GM13976 (cell line): ENCODE measurements at regions not wholly inside any gene's neighbourhood (a gene's known extent, or its start where the extent isn't known, plus 50 kb on each side); places are given as distances from the start of the nearest gene placed in this dataset.

ENCODE experiments used
- DNase-seq: peaks from one replicate; pipeline ENCODE4 v3.0.0; 2012; ENCODE audit warnings: low spot score
- in situ Hi-C: fragments of 300-500 bp; cut with MboI; formaldehyde crosslinking; loops from one replicate; pipeline ENCODE4 v1.12.0; 2022; ENCODE audit warnings: low sequenced_read_pairs, mixed read lengths, inconsistent platforms; ENCODE audit not compliant: unreplicated experiment
- TF ChIP-seq, protein P1 (sequence below): IDR thresholded peaks from 2 replicates; pipeline ENCODE4 v1.5.1; 2012; ENCODE audit warnings: borderline replicate concordance, mild to moderate bottlenecking; ENCODE audit not compliant: insufficient read depth; ENCODE audit errors: extremely low read depth, missing control alignments, control extremely low read depth

DNA sequence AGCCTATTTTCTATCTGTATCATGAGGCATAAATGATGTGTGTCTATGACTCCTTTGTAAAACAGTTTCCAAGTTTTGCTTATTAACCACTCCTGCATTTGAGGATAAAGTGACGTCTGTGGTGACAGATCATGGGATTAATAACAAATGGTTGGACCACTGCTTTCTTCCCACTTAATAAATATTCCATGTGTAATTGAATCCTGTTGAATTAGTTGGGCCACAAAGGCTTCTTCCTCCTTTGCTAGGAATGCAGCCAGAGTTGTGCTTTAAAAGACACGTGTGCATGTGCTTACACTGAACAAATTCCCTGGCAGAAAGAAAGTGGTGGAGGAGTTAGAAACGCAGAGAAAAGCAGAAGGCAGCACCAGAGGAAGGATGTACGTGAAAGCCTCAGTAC is 150.2 kb downstream of the ACTBL2 start:
- TF ChIP-seq, protein P1, sequence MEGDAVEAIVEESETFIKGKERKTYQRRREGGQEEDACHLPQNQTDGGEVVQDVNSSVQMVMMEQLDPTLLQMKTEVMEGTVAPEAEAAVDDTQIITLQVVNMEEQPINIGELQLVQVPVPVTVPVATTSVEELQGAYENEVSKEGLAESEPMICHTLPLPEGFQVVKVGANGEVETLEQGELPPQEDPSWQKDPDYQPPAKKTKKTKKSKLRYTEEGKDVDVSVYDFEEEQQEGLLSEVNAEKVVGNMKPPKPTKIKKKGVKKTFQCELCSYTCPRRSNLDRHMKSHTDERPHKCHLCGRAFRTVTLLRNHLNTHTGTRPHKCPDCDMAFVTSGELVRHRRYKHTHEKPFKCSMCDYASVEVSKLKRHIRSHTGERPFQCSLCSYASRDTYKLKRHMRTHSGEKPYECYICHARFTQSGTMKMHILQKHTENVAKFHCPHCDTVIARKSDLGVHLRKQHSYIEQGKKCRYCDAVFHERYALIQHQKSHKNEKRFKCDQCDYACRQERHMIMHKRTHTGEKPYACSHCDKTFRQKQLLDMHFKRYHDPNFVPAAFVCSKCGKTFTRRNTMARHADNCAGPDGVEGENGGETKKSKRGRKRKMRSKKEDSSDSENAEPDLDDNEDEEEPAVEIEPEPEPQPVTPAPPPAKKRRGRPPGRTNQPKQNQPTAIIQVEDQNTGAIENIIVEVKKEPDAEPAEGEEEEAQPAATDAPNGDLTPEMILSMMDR: no peak
- DNase-seq: no peak
- in situ Hi-C loops: no loop called here

DNA sequence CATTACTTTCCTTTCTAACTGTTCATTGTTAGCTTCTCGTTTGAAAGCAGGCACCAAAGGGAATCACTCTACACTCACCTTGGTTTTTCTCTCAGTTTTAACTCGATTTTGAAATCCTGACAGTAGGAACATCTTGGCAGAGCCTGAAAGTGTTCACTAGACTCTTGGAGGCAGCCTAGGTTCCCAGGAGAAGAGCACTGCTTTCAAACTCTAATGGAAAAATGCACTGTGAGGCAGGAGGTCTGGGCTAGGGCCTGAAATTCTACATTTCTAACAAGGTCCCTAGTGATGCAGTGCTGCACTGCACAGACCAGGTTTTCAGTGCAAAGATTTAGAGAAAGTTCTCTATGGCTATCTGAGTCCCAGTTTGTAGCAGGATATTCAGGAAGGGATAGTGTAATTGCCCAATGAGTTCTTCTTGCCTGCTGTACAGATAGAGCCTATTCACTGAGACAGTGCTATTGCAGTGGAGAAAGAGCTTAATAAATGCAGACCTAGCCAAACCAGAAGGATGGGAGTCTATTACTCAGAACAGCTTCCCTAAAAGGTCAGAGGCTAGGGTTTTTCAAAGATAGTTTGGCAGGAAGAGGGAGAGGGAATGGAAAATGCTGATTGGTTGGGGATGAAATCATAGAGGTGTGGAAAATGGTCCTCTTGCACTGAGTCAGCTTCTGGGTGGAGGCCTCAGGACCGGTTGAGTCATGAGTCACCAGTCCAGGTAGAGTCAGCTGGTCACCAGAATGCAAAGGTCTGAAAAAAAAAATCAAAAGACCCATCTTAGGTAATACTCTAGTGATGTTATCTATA is 153.9 kb downstream of the GPBP1 start:
- DNase-seq: no peak
- in situ Hi-C loops: no loop called here
- TF ChIP-seq, protein P1: no peak

DNA sequence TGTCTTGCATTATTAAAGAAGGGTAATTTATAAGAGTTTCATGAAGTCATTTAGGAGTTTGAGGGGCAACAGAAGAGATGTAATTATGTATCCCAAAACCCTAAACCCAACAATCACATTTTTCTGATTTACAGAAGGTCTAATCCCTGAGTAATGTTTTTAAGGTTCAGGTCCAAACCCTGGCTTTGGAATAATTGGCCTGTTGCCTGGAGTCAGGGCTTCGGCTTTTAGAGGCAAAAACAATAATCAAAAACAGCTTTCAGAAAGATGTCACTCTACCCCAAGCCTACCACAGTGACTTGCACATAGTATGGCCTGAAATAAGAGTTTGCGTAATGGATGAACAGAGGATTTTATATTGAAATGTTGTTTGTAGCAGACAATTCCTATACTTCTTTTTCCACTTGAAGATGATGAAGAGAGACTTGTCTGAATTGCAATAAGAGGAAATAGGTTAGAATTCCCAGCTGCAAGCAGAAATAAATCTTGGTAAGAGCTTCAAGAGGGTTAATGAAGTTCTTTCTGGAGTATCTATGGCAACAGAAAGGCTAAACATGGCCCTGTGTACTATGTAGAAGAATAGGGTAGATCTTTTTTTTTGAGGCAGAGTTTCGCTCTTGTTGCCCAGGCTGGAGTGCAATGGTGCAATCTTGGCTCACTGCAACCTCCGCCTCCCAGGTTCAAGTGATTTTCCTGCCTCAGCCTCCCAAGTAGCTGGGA is 152.0 kb downstream of the GPBP1 start:
- in situ Hi-C loops: no loop called here
- TF ChIP-seq, protein P1: no peak
- DNase-seq: no peak

DNA sequence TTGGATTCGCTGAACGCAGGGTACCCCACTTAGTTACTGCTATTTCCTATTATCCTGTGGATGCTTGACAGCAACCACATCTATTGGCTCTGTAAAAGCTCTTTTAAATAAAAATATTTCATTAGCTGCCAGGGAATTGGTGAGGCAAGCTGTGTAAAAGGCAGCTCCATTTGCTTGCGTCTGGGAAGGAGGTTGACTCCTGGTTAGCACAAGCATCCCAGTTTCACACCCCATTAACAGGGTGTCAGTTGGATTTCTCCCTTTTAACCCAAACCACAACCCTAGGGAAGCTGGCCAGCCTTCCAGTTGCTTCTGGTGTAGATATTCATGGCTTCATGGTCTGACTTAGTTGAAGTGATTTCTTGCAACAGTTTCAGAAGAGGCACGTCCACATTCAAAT is 151.0 kb downstream of the GPBP1 start:
- TF ChIP-seq, protein P1: no peak
- in situ Hi-C loops: no loop called here

DNA sequence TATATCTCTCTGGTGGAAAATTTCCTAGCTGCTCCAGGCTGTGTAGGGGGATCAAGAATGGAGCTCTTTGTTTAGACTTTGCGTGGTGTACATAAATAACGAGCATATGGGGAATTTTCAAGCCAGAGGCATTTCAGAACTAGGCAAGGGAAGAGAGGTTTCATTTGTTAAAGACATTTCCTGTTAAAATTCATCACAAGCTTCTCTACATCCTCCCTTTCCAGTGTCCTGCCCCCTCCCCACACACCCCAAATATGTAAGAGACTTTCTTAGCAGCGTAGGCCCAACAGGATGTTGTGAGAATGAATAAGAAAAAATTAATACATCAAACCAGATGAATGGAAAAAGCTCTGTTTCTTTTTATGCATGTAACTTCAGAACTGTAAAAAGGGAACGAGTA is 150.3 kb downstream of the GPBP1 start:
- no peak for DNase-seq
- in situ Hi-C loops: no loop called here
- TF ChIP-seq, protein P1: no peak

More for the DNA sequence above, 151.0 kb downstream of the GPBP1 start:
- no peak for DNase-seq

DNA sequence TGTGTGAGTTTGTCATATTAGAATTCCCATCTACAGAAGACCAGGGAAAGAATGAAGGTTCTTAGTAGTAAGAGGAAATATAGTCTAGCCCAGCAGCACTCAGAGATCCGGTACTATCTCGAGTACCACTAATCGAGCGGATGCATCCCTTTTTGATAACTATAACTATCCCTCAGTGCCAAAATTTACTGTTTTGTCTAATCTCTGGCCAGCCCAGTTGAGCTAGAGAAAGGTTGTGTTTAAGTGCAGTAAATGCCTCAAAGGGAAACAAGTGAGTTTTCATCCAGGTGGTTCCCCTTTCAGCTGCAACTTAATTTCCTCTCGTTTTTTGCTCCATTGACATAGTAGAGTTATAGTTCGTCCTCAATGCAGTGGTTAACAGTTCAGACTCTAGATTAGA is 146.7 kb downstream of the GPBP1 start:
- in situ Hi-C loops: no loop called here
- TF ChIP-seq, protein P1: no peak
- DNase-seq: no peak
